HG03521 (cell line): ENCODE measurements at regions not wholly inside any gene's neighbourhood (a gene's known extent, or its start where the extent isn't known, plus 50 kb on each side); places are given as distances from the start of the nearest gene placed in this dataset.

Experiments
- ATAC-seq: cut with Tn5 transposase; IDR thresholded peaks from one replicate; pipeline ENCODE4 v1.9.1; 2021; ENCODE audit warnings: mild to moderate bottlenecking, moderate library complexity; ENCODE audit not compliant: unreplicated experiment

- ATAC-seq = no peak
Observed at GRCh38 chr18:61062258-61062657, 271.0 kb upstream of the CDH20 start.

GRCh38 chr18:61064911-61065310, 268.3 kb upstream of the CDH20 start:
- ATAC-seq = no peak

- no peak for ATAC-seq
Observed at GRCh38 chr18:61076986-61077385, 256.2 kb upstream of the CDH20 start.

GRCh38 chr18:61079714-61080113, 253.5 kb upstream of the CDH20 start:
- no peak for ATAC-seq

GRCh38 chr18:61080954-61081528, 252.2 kb upstream of the CDH20 start:
- ATAC-seq = no peak

GRCh38 chr18:61082976-61083630, 250.1 kb upstream of the CDH20 start:
- no peak for ATAC-seq

- no peak for ATAC-seq
Observed at GRCh38 chr18:61085036-61085435, 248.2 kb upstream of the CDH20 start.

- ATAC-seq = no peak
Observed at GRCh38 chr18:61085761-61086160, 247.5 kb upstream of the CDH20 start.

- no peak for ATAC-seq
Observed at GRCh38 chr18:61086657-61087056, 246.6 kb upstream of the CDH20 start.

- no peak for ATAC-seq
Observed at GRCh38 chr18:61091379-61091778, 241.9 kb upstream of the CDH20 start.

- ATAC-seq = no peak
Observed at GRCh38 chr18:61093965-61094364, 239.3 kb upstream of the CDH20 start.

GRCh38 chr18:61096226-61096625, 237.0 kb upstream of the CDH20 start:
- no peak for ATAC-seq

- no peak for ATAC-seq
Observed at GRCh38 chr18:61107113-61107512, 226.1 kb upstream of the CDH20 start.

- ATAC-seq = no peak
Observed at GRCh38 chr18:61108706-61109105, 224.5 kb upstream of the CDH20 start.

- ATAC-seq = no peak
Observed at GRCh38 chr18:61123309-61123708, 209.9 kb upstream of the CDH20 start.

- no peak for ATAC-seq
Observed at GRCh38 chr18:61127714-61128467, 205.3 kb upstream of the CDH20 start.

- no peak for ATAC-seq
Observed at GRCh38 chr18:61129001-61129400, 204.2 kb upstream of the CDH20 start.

- no peak for ATAC-seq
Observed at GRCh38 chr18:61132031-61132430, 201.2 kb upstream of the CDH20 start.

- no peak for ATAC-seq
Observed at GRCh38 chr18:61133783-61134182, 199.4 kb upstream of the CDH20 start.

GRCh38 chr18:61136711-61137251, 196.4 kb upstream of the CDH20 start:
- ATAC-seq = no peak

GRCh38 chr18:61141691-61142090, 191.5 kb upstream of the CDH20 start:
- no peak for ATAC-seq

- ATAC-seq = no peak
Observed at GRCh38 chr18:61148322-61148721, 184.9 kb upstream of the CDH20 start.
